ENCODE measurements at regions not wholly inside any gene's neighbourhood (a gene's known extent, or its start where the extent isn't known, plus 50 kb on each side); places are given as distances from the start of the nearest gene placed in this dataset.

GRCh38 chr16:79972053-79972704, 371.6 kb upstream of the MAF start:
- DNase-seq (ENCODE audit: extremely low read depth, low read depth) = no peak
- TF ChIP-seq CTCF (IDR thresholded peaks at IDR 0.05; ENCODE audit: low read depth, low read length) = no peak

GRCh38 chr16:79971237-79971572, 370.7 kb upstream of the MAF start:
- no peak for TF ChIP-seq CTCF (IDR thresholded peaks at IDR 0.05; ENCODE audit: low read depth, low read length)
- no peak for DNase-seq (ENCODE audit: extremely low read depth, low read depth)

- no peak for DNase-seq (ENCODE audit: extremely low read depth, low read depth)
- TF ChIP-seq CTCF (IDR thresholded peaks at IDR 0.05; ENCODE audit: low read depth, low read length) = no peak
Measured at GRCh38 chr16:79970551-79971236, 370.2 kb upstream of the MAF start.

GRCh38 chr16:79970087-79970486, 369.6 kb upstream of the MAF start:
- DNase-seq (ENCODE audit: extremely low read depth, low read depth) = no peak
- TF ChIP-seq CTCF (IDR thresholded peaks at IDR 0.05; ENCODE audit: low read depth, low read length) = no peak

GRCh38 chr16:79969458-79969857, 368.9 kb upstream of the MAF start:
- no peak for TF ChIP-seq CTCF (IDR thresholded peaks at IDR 0.05; ENCODE audit: low read depth, low read length)
- no peak for DNase-seq (ENCODE audit: extremely low read depth, low read depth)

- DNase-seq (ENCODE audit: extremely low read depth, low read depth) = no peak
- no peak for TF ChIP-seq CTCF (IDR thresholded peaks at IDR 0.05; ENCODE audit: low read depth, low read length)
Measured at GRCh38 chr16:79966226-79966625, 365.7 kb upstream of the MAF start.

- DNase-seq (ENCODE audit: extremely low read depth, low read depth) = no peak
- TF ChIP-seq CTCF (IDR thresholded peaks at IDR 0.05; ENCODE audit: low read depth, low read length) = no peak
Measured at GRCh38 chr16:79965718-79966117, 365.2 kb upstream of the MAF start.
